AG04450 (cell line): ENCODE measurements at regions not wholly inside any gene's neighbourhood (a gene's known extent, or its start where the extent isn't known, plus 50 kb on each side); places are given as distances from the start of the nearest gene placed in this dataset.
A peak's percentile ranks its signal among the peaks of the same experiment; 100 is the strongest.

ENCODE experiments used
- CTCF ChIA-PET: fragments of 300-600, 350-600 bp; formaldehyde crosslinking; extraction: SDS; loops from one replicate; lab custom pipeline; 2022; ENCODE audit warnings: antibody characterized with exemption, inconsistent platforms; lab: Charles Lee
- POLR2A ChIA-PET: fragments of 350-600 bp; formaldehyde crosslinking; extraction: SDS; loops from one replicate; lab custom pipeline; 2021; ENCODE audit warnings: antibody characterized with exemption, inconsistent platforms; lab: Yijun Ruan, JAX
- DNase-seq: peaks from one replicate; pipeline ENCODE4 v3.0.0-alpha.2; 2011; ENCODE audit warnings: low read depth, low spot score
- H3K27ac ChIP-seq: one replicate; pipeline ENCODE4 v1.5.1; 2012; ENCODE audit warnings: low read depth, low read length, control low read depth
- H3K27me3 ChIP-seq: one replicate; pipeline ENCODE4 v1.6.0; 2012; ENCODE audit warnings: low read length; ENCODE audit not compliant: control insufficient read depth, insufficient read depth
- H3K4me3 ChIP-seq: 2 replicates; pipeline ENCODE4 v1.5.1; 2011; ENCODE audit warnings: mild to moderate bottlenecking, low read depth, low read length, control low read depth
- H3K9me3 ChIP-seq: 2 replicates; pipeline ENCODE4 v1.5.1; 2012; ENCODE audit warnings: low read length; ENCODE audit not compliant: control insufficient read depth, insufficient read depth
- TF ChIP-seq, protein P1 (sequence below): IDR thresholded peaks from 2 replicates; pipeline ENCODE4 v1.5.1; 2011; ENCODE audit warnings: low read depth, low read length, control low read depth, inconsistent platforms

DNA sequence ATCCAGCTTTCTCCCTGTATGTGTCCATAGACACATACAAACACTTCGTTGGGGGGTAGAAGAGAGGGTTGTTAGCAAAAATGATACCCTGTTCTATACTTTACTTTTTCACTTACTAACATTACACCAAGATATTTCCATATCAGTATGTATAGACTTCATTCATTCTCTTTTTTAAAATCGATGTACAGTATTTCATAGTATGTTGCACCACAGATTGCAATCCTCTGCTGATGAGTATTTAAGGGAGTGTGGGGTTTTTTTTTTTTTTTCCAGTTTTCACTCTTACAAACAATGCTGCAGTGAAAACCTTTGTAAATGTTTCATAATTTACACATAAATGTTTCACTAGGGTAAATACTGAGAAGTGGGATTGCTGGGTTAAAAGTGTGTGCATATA lies 402.3 kb downstream of the LRATD1 start:
- Histone ChIP-seq H3K9me3 (no peaks in the 10 kb centered on the region), H3K4me3 (no peak overlapping the region), H3K27ac (no peak overlapping the region), H3K27me3 (no peaks in the 10 kb centered on the region)
- CTCF ChIA-PET = no interaction called here
- POLR2A ChIA-PET = no interaction called here
- no peak for DNase-seq
- TF ChIP-seq, protein P1, sequence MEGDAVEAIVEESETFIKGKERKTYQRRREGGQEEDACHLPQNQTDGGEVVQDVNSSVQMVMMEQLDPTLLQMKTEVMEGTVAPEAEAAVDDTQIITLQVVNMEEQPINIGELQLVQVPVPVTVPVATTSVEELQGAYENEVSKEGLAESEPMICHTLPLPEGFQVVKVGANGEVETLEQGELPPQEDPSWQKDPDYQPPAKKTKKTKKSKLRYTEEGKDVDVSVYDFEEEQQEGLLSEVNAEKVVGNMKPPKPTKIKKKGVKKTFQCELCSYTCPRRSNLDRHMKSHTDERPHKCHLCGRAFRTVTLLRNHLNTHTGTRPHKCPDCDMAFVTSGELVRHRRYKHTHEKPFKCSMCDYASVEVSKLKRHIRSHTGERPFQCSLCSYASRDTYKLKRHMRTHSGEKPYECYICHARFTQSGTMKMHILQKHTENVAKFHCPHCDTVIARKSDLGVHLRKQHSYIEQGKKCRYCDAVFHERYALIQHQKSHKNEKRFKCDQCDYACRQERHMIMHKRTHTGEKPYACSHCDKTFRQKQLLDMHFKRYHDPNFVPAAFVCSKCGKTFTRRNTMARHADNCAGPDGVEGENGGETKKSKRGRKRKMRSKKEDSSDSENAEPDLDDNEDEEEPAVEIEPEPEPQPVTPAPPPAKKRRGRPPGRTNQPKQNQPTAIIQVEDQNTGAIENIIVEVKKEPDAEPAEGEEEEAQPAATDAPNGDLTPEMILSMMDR = no peak

GRCh38 chr2:15038366-15039364 lies 406.1 kb downstream of the LRATD1 start:
- DNase-seq = no peak
- H3K27me3 ChIP-seq = no peaks in the 10 kb centered on the region
- no peaks in the 10 kb centered on the region for H3K9me3 ChIP-seq
- H3K27ac ChIP-seq = no peak overlapping the region
- TF ChIP-seq, protein P1 = no peak
- ChIA-PET POLR2A (no interaction called here), CTCF (no interaction called here)
- H3K4me3 ChIP-seq = no peak overlapping the region

DNA sequence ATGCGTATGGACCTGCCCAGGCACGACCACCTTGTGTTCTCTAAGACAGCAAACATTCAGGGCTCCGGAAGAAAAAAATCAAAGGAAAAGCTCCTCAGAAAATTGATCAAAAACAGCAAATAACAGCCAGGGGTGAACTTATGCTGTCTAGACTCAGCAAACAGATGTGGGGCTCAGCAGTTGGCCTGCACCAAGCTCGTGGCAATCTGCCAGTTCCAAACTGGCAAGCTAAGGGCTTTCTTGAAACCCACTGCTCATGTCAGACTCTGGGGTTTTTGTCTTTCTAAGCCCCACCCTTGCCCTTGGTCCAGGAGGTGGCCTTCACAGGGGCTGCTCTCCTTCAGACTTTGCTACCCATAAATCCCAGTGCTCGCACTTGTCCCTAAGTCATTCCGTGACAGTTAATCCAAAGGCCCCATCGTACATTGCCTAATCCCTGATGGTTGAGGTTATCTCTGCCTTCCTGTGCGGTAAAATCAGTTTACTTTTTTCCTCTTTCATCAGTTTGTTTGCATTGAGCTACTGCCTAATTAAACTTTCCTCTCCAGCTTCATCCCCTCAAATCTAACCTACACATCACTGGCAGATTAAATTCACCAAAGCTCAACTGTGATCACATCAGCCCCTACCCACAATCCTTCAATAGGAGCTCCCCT lies 408.0 kb downstream of the LRATD1 start:
- TF ChIP-seq, protein P1 = no peak
- H3K27ac ChIP-seq = no peak overlapping the region
- ChIA-PET CTCF (interaction anchor here (1.0 to 1.7 kb wide), 2 partner anchors 17 to 120 kb away, joined by 4 read pairs; no protein-coding TSS in a partner anchor), POLR2A (no interaction called here)
- no peaks in the 10 kb centered on the region for H3K9me3 ChIP-seq
- no peak overlapping the region for H3K4me3 ChIP-seq
- no peaks in the 10 kb centered on the region for H3K27me3 ChIP-seq
- DNase-seq = no peak

DNA sequence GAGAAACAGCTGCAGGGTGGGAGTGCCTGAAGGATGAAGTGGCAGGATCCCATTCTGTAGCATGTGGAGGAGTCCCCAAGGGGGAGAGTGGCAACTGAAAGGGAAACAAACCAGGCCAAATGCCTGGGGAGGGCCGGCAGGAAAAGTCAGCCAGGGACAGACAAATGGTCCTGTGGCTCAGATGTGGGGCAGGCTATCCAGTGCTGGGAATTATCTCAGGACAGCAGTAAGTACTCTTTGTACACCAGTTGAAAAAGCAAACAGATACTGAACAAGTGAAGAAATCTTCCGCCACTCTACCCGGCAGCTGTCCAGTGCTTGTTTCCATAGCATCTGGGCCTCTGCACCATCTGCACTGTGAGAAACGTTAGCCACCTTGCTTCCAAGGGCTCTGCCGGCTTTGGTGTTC lies 408.9 kb downstream of the LRATD1 start:
- TF ChIP-seq, protein P1 = no peak
- DNase-seq = no peak
- H3K27ac ChIP-seq = peak overlapping the region; percentile 34
- no peaks in the 10 kb centered on the region for H3K27me3 ChIP-seq
- H3K4me3 ChIP-seq = no peak overlapping the region
- H3K9me3 ChIP-seq = no peaks in the 10 kb centered on the region
- ChIA-PET POLR2A (no interaction called here), CTCF (interaction anchor here (1.0 to 1.7 kb wide), 2 partner anchors 16 to 119 kb away, joined by 4 read pairs; no protein-coding TSS in a partner anchor)

- DNase-seq = peak; percentile 96
These were observed 410.3 kb downstream of the LRATD1 start for GRCh38 chr2:15042801-15043217.

More at GRCh38 chr2:15042801-15043217, 410.3 kb downstream of the LRATD1 start:
- Histone ChIP-seq H3K27ac (peak overlapping the region; percentile 95), H3K4me3 (peak overlapping the region; percentile 8; the same call in 1 of the 2 replicates), H3K9me3 (no peaks in the 10 kb centered on the region), H3K27me3 (no peaks in the 10 kb centered on the region)
- POLR2A ChIA-PET = interaction anchor here (0.6 to 0.8 kb wide), 2 partner anchors 28 to 185 kb away, joined by 3 read pairs; no protein-coding TSS in a partner anchor
- TF ChIP-seq, protein P1 = no peak
- CTCF ChIA-PET = no interaction called here
